ENCODE measurements at regions not wholly inside any gene's neighbourhood (a gene's known extent, or its start where the extent isn't known, plus 50 kb on each side); places are given as distances from the start of the nearest gene placed in this dataset.

GRCh38 chr12:104844123-104844522 lies 114.0 kb downstream of the SLC41A2 start:
- TF ChIP-seq CTCF (IDR thresholded peaks at IDR 0.05), result no peak
- no peak for TF ChIP-seq EP300 (IDR thresholded peaks at IDR 0.05)
- no peak for TF ChIP-seq POLR2A (IDR thresholded peaks at IDR 0.05; ENCODE audit: low read depth)
